ENCODE measurements at regions not wholly inside any gene's neighbourhood (a gene's known extent, or its start where the extent isn't known, plus 50 kb on each side); places are given as distances from the start of the nearest gene placed in this dataset.

GRCh38 chr13:107070792-107071191 lies 502.9 kb upstream of the ARGLU1 start:
- DNase-seq: no peak

- no peak for DNase-seq
Measured at GRCh38 chr13:107069108-107069776, 501.3 kb upstream of the ARGLU1 start.

- DNase-seq: no peak
Measured at GRCh38 chr13:107067381-107067780, 499.4 kb upstream of the ARGLU1 start.

GRCh38 chr13:107066355-107066754 lies 498.4 kb upstream of the ARGLU1 start:
- DNase-seq: no peak

GRCh38 chr13:107065036-107065435 lies 497.1 kb upstream of the ARGLU1 start:
- no peak for DNase-seq

GRCh38 chr13:107057028-107057631 lies 489.2 kb upstream of the ARGLU1 start:
- DNase-seq: no peak

- DNase-seq: no peak
Measured at GRCh38 chr13:107043021-107043956, 475.4 kb upstream of the ARGLU1 start.

GRCh38 chr13:107035778-107036177 lies 467.8 kb upstream of the ARGLU1 start:
- no peak for DNase-seq

GRCh38 chr13:107035186-107035585 lies 467.2 kb upstream of the ARGLU1 start:
- no peak for DNase-seq

- DNase-seq: no peak
Measured at GRCh38 chr13:107034236-107034872, 466.4 kb upstream of the ARGLU1 start.

GRCh38 chr13:107031716-107032115 lies 463.8 kb upstream of the ARGLU1 start:
- DNase-seq: no peak

- no peak for DNase-seq
Measured at GRCh38 chr13:107028751-107029150, 460.8 kb upstream of the ARGLU1 start.

- no peak for DNase-seq
Measured at GRCh38 chr13:107025991-107026390, 458.1 kb upstream of the ARGLU1 start.

GRCh38 chr13:107023335-107023734 lies 455.4 kb upstream of the ARGLU1 start:
- DNase-seq: no peak

GRCh38 chr13:107020393-107020792 lies 452.5 kb upstream of the ARGLU1 start:
- DNase-seq: no peak

GRCh38 chr13:107018285-107018684 lies 450.3 kb upstream of the ARGLU1 start:
- DNase-seq: no peak

- DNase-seq: no peak
Measured at GRCh38 chr13:107006661-107007060, 438.7 kb upstream of the ARGLU1 start.

GRCh38 chr13:107005577-107005976 lies 437.6 kb upstream of the ARGLU1 start:
- no peak for DNase-seq

- no peak for DNase-seq
Measured at GRCh38 chr13:107003911-107004310, 436.0 kb upstream of the ARGLU1 start.

- no peak for DNase-seq
Measured at GRCh38 chr13:106998664-106999063, 430.7 kb upstream of the ARGLU1 start.

- DNase-seq: no peak
Measured at GRCh38 chr13:106997696-106998095, 429.8 kb upstream of the ARGLU1 start.

- no peak for DNase-seq
Measured at GRCh38 chr13:106996867-106997618, 429.1 kb upstream of the ARGLU1 start.

- no peak for DNase-seq
Measured at GRCh38 chr13:106990594-106990993, 422.7 kb upstream of the ARGLU1 start.

All from MV-4-11 (cell line).